ENCODE measurements at regions not wholly inside any gene's neighbourhood (a gene's known extent, or its start where the extent isn't known, plus 50 kb on each side); places are given as distances from the start of the nearest gene placed in this dataset.

GRCh38 chr2:43171789-43172188 lies 54.6 kb downstream of the ZFP36L2 start:
- no peaks in the 10 kb centered on the region for H3K9me3 Mint-ChIP-seq
- H3K27ac Mint-ChIP-seq: peak overlapping the region; percentile 98 to 100 (median 99)
- no peaks in the 10 kb centered on the region for H3K36me3 Mint-ChIP-seq
- peak overlapping the region; percentile 48 to 64 (median 59) for H3K4me3 Mint-ChIP-seq
- H3K4me1 Mint-ChIP-seq: peaks cover 90 to 91% of the 10 kb centered on the region in 2 donors
- H3K27me3 Mint-ChIP-seq (ENCODE audit: low read depth in 3 of 3): peaks cover 9 to 29% (median 21%) of the 10 kb centered on the region in 3 donors
- DNase-seq: no peak

- Mint-ChIP-seq H3K27me3 (ENCODE audit: low read depth in 3 of 3) (peaks cover 9 to 29% (median 21%) of the 10 kb centered on the region in 3 donors), H3K9me3 (no peaks in the 10 kb centered on the region), H3K4me1 (peaks cover 80 to 82% of the 10 kb centered on the region in 2 donors), H3K36me3 (no peaks in the 10 kb centered on the region), H3K27ac (peak overlapping the region; percentile 98 to 100 (median 99)), H3K4me3 (peak overlapping the region; percentile 74 to 92 (median 87))
- peak; percentile 49 to 57 (median 55) for DNase-seq
Measured at GRCh38 chr2:43170405-43171105, 55.9 kb downstream of the ZFP36L2 start.

- peak overlapping the region; percentile 74 to 92 (median 87) for H3K4me3 Mint-ChIP-seq
- peaks cover 9 to 29% (median 20%) of the 10 kb centered on the region in 3 donors for H3K27me3 Mint-ChIP-seq (ENCODE audit: low read depth in 3 of 3)
- H3K9me3 Mint-ChIP-seq: no peaks in the 10 kb centered on the region
- H3K4me1 Mint-ChIP-seq: peaks cover 77 to 82% of the 10 kb centered on the region in 2 donors
- H3K36me3 Mint-ChIP-seq: no peaks in the 10 kb centered on the region
- DNase-seq: peak; percentile 61 to 68 (median 64)
- H3K27ac Mint-ChIP-seq: peak overlapping the region; percentile 98 to 100 (median 99)
Measured at GRCh38 chr2:43169987-43170386, 56.4 kb downstream of the ZFP36L2 start.

DNA sequence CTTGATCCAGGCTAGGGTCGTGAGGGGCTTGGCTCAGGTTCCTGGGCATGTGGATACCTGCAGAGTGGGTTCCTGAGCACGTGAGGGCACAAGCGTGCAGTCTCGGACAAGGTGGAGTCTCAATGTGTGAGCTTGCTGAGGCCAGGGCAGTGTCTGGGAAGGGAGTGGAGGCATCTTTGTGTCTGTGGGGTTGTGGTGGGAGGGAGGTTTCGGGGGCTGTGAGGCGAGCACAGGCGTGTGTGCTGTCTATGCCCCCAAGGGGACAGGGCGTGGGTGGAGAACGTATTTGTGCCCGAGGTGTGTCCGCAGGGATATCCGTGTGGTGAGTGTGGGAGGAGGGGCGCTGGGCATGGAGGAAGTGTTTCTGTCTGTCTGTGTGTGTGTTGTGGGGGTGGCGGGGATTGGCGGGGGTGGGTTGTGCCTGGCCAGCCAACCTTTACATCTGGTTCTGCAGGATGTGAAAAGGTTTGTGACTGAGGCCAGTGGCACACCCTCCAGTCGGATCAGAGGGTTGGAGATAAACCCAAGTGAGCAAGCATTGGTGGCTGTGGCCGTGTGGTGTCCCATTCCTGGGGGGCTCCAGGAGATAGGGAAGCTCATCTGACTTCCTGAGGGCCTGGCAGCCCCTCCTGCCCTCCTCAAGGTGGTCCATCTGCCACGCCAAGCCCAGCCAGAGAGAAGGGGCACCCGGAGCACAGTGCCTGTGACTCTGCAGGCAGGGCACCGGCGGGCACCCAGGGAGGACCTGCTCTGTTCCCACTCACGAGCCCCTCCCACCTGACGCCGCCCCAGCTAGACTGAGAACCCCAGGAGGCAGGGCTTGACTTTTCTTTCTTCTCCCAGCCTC lies 57.1 kb downstream of the ZFP36L2 start:
- Mint-ChIP-seq H3K9me3 (no peaks in the 10 kb centered on the region), H3K4me1 (peaks cover 70 to 77% of the 10 kb centered on the region in 2 donors), H3K36me3 (no peaks in the 10 kb centered on the region), H3K27me3 (ENCODE audit: low read depth in 3 of 3) (peaks cover 9 to 24% (median 14%) of the 10 kb centered on the region in 3 donors), H3K4me3 (peak overlapping the region; percentile 74 to 92 (median 87)), H3K27ac (peak overlapping the region; percentile 98 to 100 (median 99))
- DNase-seq: peak; percentile 65 to 75 (median 68)

DNA sequence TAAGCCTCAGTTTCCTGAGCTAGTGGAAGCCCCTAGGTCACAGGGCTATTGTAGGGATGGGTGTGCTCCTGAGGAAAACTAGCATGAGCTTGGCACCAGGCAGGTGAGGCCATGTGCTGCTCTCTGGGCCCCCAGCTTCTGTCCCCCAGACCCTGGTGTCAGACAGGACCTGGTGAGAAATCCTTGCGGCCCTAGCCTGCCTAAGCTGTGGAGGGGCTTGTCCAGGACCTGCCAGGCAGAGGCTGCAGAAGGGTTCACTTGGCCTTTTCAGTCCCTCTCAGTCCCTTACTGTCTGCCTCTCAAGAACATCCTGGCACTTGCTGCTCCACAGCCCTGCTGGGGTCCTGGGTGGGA lies 58.4 kb downstream of the ZFP36L2 start:
- Mint-ChIP-seq H3K9me3 (no peaks in the 10 kb centered on the region), H3K36me3 (no peaks in the 10 kb centered on the region), H3K27me3 (ENCODE audit: low read depth in 3 of 3) (peaks cover 9 to 22% (median 12%) of the 10 kb centered on the region in 3 donors), H3K4me1 (peaks cover 57 to 64% of the 10 kb centered on the region in 2 donors), H3K4me3 (peak overlapping the region in 4 of 5 donors; percentile 72 to 92 (median 81)), H3K27ac (peak overlapping the region; percentile 98 to 100 (median 99))
- DNase-seq: no peak

- peak overlapping the region in 4 of 6 donors; percentile 41 to 70 (median 50) for H3K27ac Mint-ChIP-seq
- H3K36me3 Mint-ChIP-seq: no peaks in the 10 kb centered on the region
- H3K4me1 Mint-ChIP-seq: peaks cover 47 to 53% of the 10 kb centered on the region in 2 donors
Measured at GRCh38 chr2:43165378-43166069, 60.9 kb downstream of the ZFP36L2 start.

GRCh38 chr2:43164686-43165085 lies 61.7 kb downstream of the ZFP36L2 start:
- Mint-ChIP-seq H3K27ac (peak overlapping the region in 1 of 6 donors; percentile 10), H3K4me3 (no peak overlapping the region), H3K4me1 (peaks cover 47 to 53% of the 10 kb centered on the region in 2 donors), H3K36me3 (no peaks in the 10 kb centered on the region), H3K27me3 (ENCODE audit: low read depth in 3 of 3) (peaks cover 12 to 13% (median 13%) of the 10 kb centered on the region in 3 donors), H3K9me3 (peaks cover 0 to 2% (median 0%) of the 10 kb centered on the region in 6 donors)
- DNase-seq: no peak

More at GRCh38 chr2:43165378-43166069, 60.9 kb downstream of the ZFP36L2 start:
- Mint-ChIP-seq H3K4me3 (no peak overlapping the region), H3K27me3 (ENCODE audit: low read depth in 3 of 3) (peaks cover 9 to 16% (median 10%) of the 10 kb centered on the region in 3 donors), H3K9me3 (no peaks in the 10 kb centered on the region)
- DNase-seq: no peak

- H3K4me1 Mint-ChIP-seq: peaks cover 47 to 53% of the 10 kb centered on the region in 2 donors
- H3K27me3 Mint-ChIP-seq (ENCODE audit: low read depth in 3 of 3): peaks cover 8 to 16% (median 12%) of the 10 kb centered on the region in 3 donors
- no peaks in the 10 kb centered on the region for H3K36me3 Mint-ChIP-seq
- H3K27ac Mint-ChIP-seq: peak overlapping the region in 3 of 6 donors; percentile 28 to 47 (median 39)
- no peak for DNase-seq
- no peak overlapping the region for H3K4me3 Mint-ChIP-seq
- peaks cover 0 to 2% (median 0%) of the 10 kb centered on the region in 6 donors for H3K9me3 Mint-ChIP-seq
Measured at GRCh38 chr2:43163584-43164270, 62.7 kb downstream of the ZFP36L2 start.

DNA sequence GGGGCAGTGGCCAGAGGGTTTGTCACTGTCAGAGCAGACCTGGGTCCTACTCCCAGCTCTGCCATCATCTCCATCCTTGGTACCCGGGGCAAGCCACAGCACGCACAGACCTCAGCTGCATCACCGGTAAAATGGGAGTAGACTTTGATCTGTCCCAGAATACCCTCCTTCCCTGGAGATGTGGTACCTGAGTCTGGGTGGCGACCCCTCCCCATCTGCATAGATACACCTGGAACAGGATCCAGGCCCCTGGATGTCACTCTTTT lies 64.0 kb downstream of the ZFP36L2 start:
- peaks cover 45 to 53% of the 10 kb centered on the region in 2 donors for H3K4me1 Mint-ChIP-seq
- no peak for DNase-seq
- H3K36me3 Mint-ChIP-seq: no peaks in the 10 kb centered on the region
- H3K9me3 Mint-ChIP-seq: peaks cover 0 to 2% (median 0%) of the 10 kb centered on the region in 6 donors
- peaks cover 6 to 17% (median 12%) of the 10 kb centered on the region in 3 donors for H3K27me3 Mint-ChIP-seq (ENCODE audit: low read depth in 3 of 3)
- H3K4me3 Mint-ChIP-seq: no peak overlapping the region
- H3K27ac Mint-ChIP-seq: peak overlapping the region in 3 of 6 donors; percentile 34 to 86 (median 71)

- Mint-ChIP-seq H3K4me1 (peaks cover 47 to 54% of the 10 kb centered on the region in 2 donors), H3K27me3 (ENCODE audit: low read depth in 3 of 3) (peaks cover 6 to 17% (median 12%) of the 10 kb centered on the region in 3 donors), H3K36me3 (no peaks in the 10 kb centered on the region), H3K4me3 (peak overlapping the region in 4 of 5 donors; percentile 17 to 51 (median 29)), H3K9me3 (peaks cover 0 to 2% (median 0%) of the 10 kb centered on the region in 6 donors), H3K27ac (peak overlapping the region; percentile 34 to 98 (median 90))
- DNase-seq: no peak
Measured at GRCh38 chr2:43161650-43162510, 64.5 kb downstream of the ZFP36L2 start.

- DNase-seq: no peak
- Mint-ChIP-seq H3K27ac (peak overlapping the region; percentile 95 to 98 (median 96)), H3K4me1 (peaks cover 47 to 57% of the 10 kb centered on the region in 2 donors), H3K27me3 (ENCODE audit: low read depth in 3 of 3) (peaks cover 6 to 17% (median 12%) of the 10 kb centered on the region in 3 donors), H3K4me3 (peak overlapping the region in 4 of 5 donors; percentile 9 to 77 (median 73)), H3K36me3 (no peaks in the 10 kb centered on the region), H3K9me3 (peaks cover 0 to 2% (median 0%) of the 10 kb centered on the region in 6 donors)
Measured at GRCh38 chr2:43160778-43161177, 65.6 kb downstream of the ZFP36L2 start.

- H3K27ac Mint-ChIP-seq: peak overlapping the region; percentile 95 to 98 (median 96)
- H3K36me3 Mint-ChIP-seq: no peaks in the 10 kb centered on the region
- H3K4me1 Mint-ChIP-seq: peaks cover 47 to 55% of the 10 kb centered on the region in 2 donors
- no peak for DNase-seq
- H3K27me3 Mint-ChIP-seq (ENCODE audit: low read depth in 3 of 3): peaks cover 6 to 17% (median 12%) of the 10 kb centered on the region in 3 donors
- peaks cover 0 to 2% (median 0%) of the 10 kb centered on the region in 6 donors for H3K9me3 Mint-ChIP-seq
- peak overlapping the region; percentile 55 to 77 (median 76) for H3K4me3 Mint-ChIP-seq
Measured at GRCh38 chr2:43159797-43160196, 66.6 kb downstream of the ZFP36L2 start.

Data from immature natural killer cell (primary cell).